ENCODE measurements at regions not wholly inside any gene's neighbourhood (a gene's known extent, or its start where the extent isn't known, plus 50 kb on each side); places are given as distances from the start of the nearest gene placed in this dataset.

DNA sequence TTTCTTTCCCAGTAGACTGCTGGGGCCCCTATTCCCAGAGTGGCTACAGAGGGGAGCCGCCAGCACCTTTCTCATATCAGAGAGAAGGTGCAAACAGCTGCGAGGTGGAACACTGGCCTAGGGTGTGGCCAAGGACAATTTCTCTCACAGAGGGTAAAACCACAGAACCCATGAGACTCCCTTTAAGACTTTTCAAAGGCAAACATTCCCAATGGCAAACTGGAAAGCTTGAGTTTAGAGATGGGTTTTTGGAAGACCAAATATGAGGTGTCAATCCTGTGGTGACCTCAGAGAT, 335.1 kb upstream of the PIK3R1 start:
- TF ChIP-seq GATA2 (IDR thresholded peaks at IDR 0.05; ENCODE audit: low read depth, low read length) (no peak), GATA3 (IDR thresholded peaks at IDR 0.05; ENCODE audit: low read depth, low read length) (no peak)
